WTC11 (cell line): ENCODE measurements at regions not wholly inside any gene's neighbourhood (a gene's known extent, or its start where the extent isn't known, plus 50 kb on each side); places are given as distances from the start of the nearest gene placed in this dataset.

Experiments
- ATAC-seq: fragments of 200-7000 bp; cut with Tn5 transposase; 2 replicates; pipeline ENCODE4 v1.10.0; 2021; ENCODE audit warnings: mild to moderate bottlenecking, moderate library complexity
- CTCF ChIA-PET: fragments of 300-600 bp; sonication (Branson Sonifier 250); formaldehyde crosslinking; loops from one replicate; lab custom pipeline; 2021; ENCODE audit warnings: antibody characterized with exemption; lab: Charles Lee
- POLR2A ChIA-PET: fragments of 350-600 bp; sonication (Branson Sonifier 250); formaldehyde crosslinking; loops from one replicate; lab custom pipeline; 2021; ENCODE audit warnings: antibody characterized with exemption; lab: Charles Lee
- DNase-seq: peaks from one replicate; pipeline ENCODE4 v3.0.0; 2021; ENCODE audit warnings: low spot score
- H3K27ac Mint-ChIP-seq: 2 replicates; pipeline ENCODE4 v1.8.0; 2021; ENCODE audit warnings: mixed read lengths
- H3K27me3 Mint-ChIP-seq: 2 replicates; pipeline ENCODE4 v1.8.0; 2021; ENCODE audit warnings: low read depth, mild to moderate bottlenecking, moderate library complexity, mixed read lengths
- H3K36me3 Mint-ChIP-seq: 2 replicates; pipeline ENCODE4 v1.8.0; 2021; ENCODE audit warnings: mixed read lengths
- H3K4me1 Mint-ChIP-seq: 2 replicates; pipeline ENCODE4 v1.8.0; 2022; ENCODE audit warnings: mixed read lengths
- H3K4me3 Mint-ChIP-seq: 2 replicates; pipeline ENCODE4 v1.8.0; 2021; ENCODE audit warnings: mild to moderate bottlenecking, moderate library complexity, mixed read lengths
- H3K9me3 Mint-ChIP-seq: 2 replicates; pipeline ENCODE4 v1.8.0; 2021; ENCODE audit warnings: mixed read lengths
- ATF2 ChIP-seq: sonication (generic); formaldehyde crosslinking; IDR thresholded peaks from 2 replicates; pipeline ENCODE4 v1.8.1; 2022; ENCODE audit warnings: low read depth, missing genetic modification reagents, borderline replicate concordance
- CBFB ChIP-seq: sonication (generic); formaldehyde crosslinking; IDR thresholded peaks from 2 replicates; pipeline ENCODE4 v1.8.1; 2022; ENCODE audit warnings: mild to moderate bottlenecking, low read depth, missing genetic modification reagents
- ELF4 ChIP-seq: sonication (generic); formaldehyde crosslinking; IDR thresholded peaks from 2 replicates; pipeline ENCODE4 v1.8.1; 2022; ENCODE audit warnings: low read depth, mild to moderate bottlenecking, moderate library complexity, missing genetic modification reagents
- ESRRA ChIP-seq: sonication (generic); formaldehyde crosslinking; IDR thresholded peaks from 2 replicates; pipeline ENCODE4 v1.8.1; 2022; ENCODE audit warnings: mild to moderate bottlenecking, missing genetic modification reagents, borderline replicate concordance
- ETV6 ChIP-seq: sonication (generic); formaldehyde crosslinking; IDR thresholded peaks from 2 replicates; pipeline ENCODE4 v1.8.1; 2022; ENCODE audit warnings: mild to moderate bottlenecking, missing genetic modification reagents
- FOXJ3 ChIP-seq: sonication (generic); formaldehyde crosslinking; IDR thresholded peaks from 2 replicates; pipeline ENCODE4 v1.9.0; 2021; ENCODE audit warnings: missing genetic modification reagents, mild to moderate bottlenecking, borderline replicate concordance
- FOXP4 ChIP-seq: sonication (generic); formaldehyde crosslinking; IDR thresholded peaks from 2 replicates; pipeline ENCODE4 v1.8.0; 2022; ENCODE audit warnings: mild to moderate bottlenecking, missing genetic modification reagents
- GABPB1 ChIP-seq: sonication (generic); formaldehyde crosslinking; IDR thresholded peaks from 2 replicates; pipeline ENCODE4 v1.8.1; 2023; ENCODE audit warnings: mild to moderate bottlenecking, missing genetic modification reagents
- GTF2I ChIP-seq: fragments of 250-450 bp; sonication (Bioruptor Pico); conservative IDR thresholded peaks from 2 replicates; pipeline ENCODE4 v1.4.0; 2021; ENCODE audit warnings: mild to moderate bottlenecking
- HMGXB4 ChIP-seq: sonication (generic); formaldehyde crosslinking; IDR thresholded peaks from 2 replicates; pipeline ENCODE4 v1.8.1; 2023; ENCODE audit warnings: mild to moderate bottlenecking, moderate library complexity, missing genetic modification reagents
- JAZF1 ChIP-seq: fragments of 250-450 bp; sonication (Bioruptor Pico); IDR thresholded peaks from 2 replicates; pipeline ENCODE4 v1.9.0; 2021; ENCODE audit warnings: moderate library complexity, mild to moderate bottlenecking, inconsistent platforms
- MLX ChIP-seq: sonication (generic); formaldehyde crosslinking; IDR thresholded peaks from 2 replicates; pipeline ENCODE4 v1.8.1; 2023; ENCODE audit warnings: mild to moderate bottlenecking, missing genetic modification reagents, moderate library complexity
- MYBL2 ChIP-seq: sonication (generic); formaldehyde crosslinking; IDR thresholded peaks from 2 replicates; pipeline ENCODE4 v1.8.1; 2023; ENCODE audit warnings: mild to moderate bottlenecking, moderate library complexity, missing genetic modification reagents
- NR1H2 ChIP-seq: sonication (generic); formaldehyde crosslinking; IDR thresholded peaks from 2 replicates; pipeline ENCODE4 v1.9.0; 2021; ENCODE audit warnings: mild to moderate bottlenecking, moderate library complexity, missing genetic modification reagents
- PREB ChIP-seq: sonication (generic); formaldehyde crosslinking; IDR thresholded peaks from 2 replicates; pipeline ENCODE4 v1.8.1; 2022; ENCODE audit warnings: mild to moderate bottlenecking, missing genetic modification reagents, moderate library complexity, borderline replicate concordance
- SMAD4 ChIP-seq: sonication (generic); formaldehyde crosslinking; IDR thresholded peaks from 2 replicates; pipeline ENCODE4 v1.8.0; 2022; ENCODE audit warnings: mild to moderate bottlenecking, missing genetic modification reagents
- SOX15 ChIP-seq: fragments of 250-450 bp; sonication (Bioruptor Pico); IDR thresholded peaks from 2 replicates; pipeline ENCODE4 v1.9.0; 2021; ENCODE audit warnings: mild to moderate bottlenecking
- ZNF281 ChIP-seq: sonication (generic); formaldehyde crosslinking; IDR thresholded peaks from 2 replicates; pipeline ENCODE4 v1.8.0; 2023; ENCODE audit warnings: mild to moderate bottlenecking, missing genetic modification reagents
- ZNF416 ChIP-seq: fragments of 250-450 bp; sonication (Bioruptor Pico); IDR thresholded peaks from 2 replicates; pipeline ENCODE4 v1.9.0; 2021; ENCODE audit warnings: mild to moderate bottlenecking, inconsistent platforms

GRCh38 chr18:42306594-42306980 lies 351.6 kb downstream of the PIK3C3 start (continued):
- TF ChIP-seq ZNF281 (CRISPR knock-in tag) (no peak), FOXP4 (CRISPR knock-in tag) (no peak)
- TF ChIP-seq, all 79 proteins: peak for 0

- Mint-ChIP-seq H3K9me3 (peaks cover 41% of the 10 kb centered on the region), H3K36me3 (peaks cover 28% of the 10 kb centered on the region), H3K4me3 (no peak overlapping the region), H3K27me3 (peaks cover 11% of the 10 kb centered on the region), H3K27ac (no peak overlapping the region), H3K4me1 (peaks cover 17% of the 10 kb centered on the region)
- TF ChIP-seq ESRRA (CRISPR knock-in tag) (no peak), ATF2 (CRISPR knock-in tag) (no peak), ELF4 (CRISPR knock-in tag) (no peak), JAZF1 (CRISPR knock-in tag) (no peak), NR1H2 (CRISPR knock-in tag) (no peak), MYBL2 (CRISPR knock-in tag) (no peak)
- ChIA-PET CTCF (no interaction called here), POLR2A (no interaction called here)
- DNase-seq = peak; percentile 17
- ATAC-seq = peak; percentile 90
Observed at GRCh38 chr18:42310956-42311355, 355.9 kb downstream of the PIK3C3 start.

GRCh38 chr18:42326752-42327151 lies 371.7 kb downstream of the PIK3C3 start:
- Mint-ChIP-seq H3K4me3 (no peak overlapping the region), H3K36me3 (peaks cover 14% of the 10 kb centered on the region), H3K9me3 (peaks cover 26% of the 10 kb centered on the region), H3K4me1 (peaks cover 10% of the 10 kb centered on the region), H3K27me3 (no peaks in the 10 kb centered on the region), H3K27ac (no peak overlapping the region)
- ChIA-PET CTCF (no interaction called here), POLR2A (no interaction called here)
- ATAC-seq = no peak
- no peak for DNase-seq
- TF ChIP-seq SMAD4 (no peak), GTF2I (CRISPR knock-in tag) (no peak), HMGXB4 (no peak), FOXJ3 (no peak), PREB (CRISPR knock-in tag) (no peak), ETV6 (CRISPR knock-in tag) (no peak), SOX15 (CRISPR knock-in tag) (no peak), ZNF416 (no peak), FOXP4 (CRISPR knock-in tag) (no peak), JAZF1 (CRISPR knock-in tag) (no peak), MLX (CRISPR knock-in tag) (no peak), GABPB1 (CRISPR knock-in tag) (no peak), CBFB (CRISPR knock-in tag) (no peak)
